NCI-H526 (cell line): ENCODE measurements at regions not wholly inside any gene's neighbourhood (a gene's known extent, or its start where the extent isn't known, plus 50 kb on each side); places are given as distances from the start of the nearest gene placed in this dataset.

Experiments used
- DNase-seq, 2 experiments: peaks; one replicate each; lab custom pipeline; 2025; lab: John Stamatoyannopoulos, UW

GRCh38 chr18:37724206-37724605, 158.6 kb upstream of the CELF4 start:
- no peak for DNase-seq

DNA sequence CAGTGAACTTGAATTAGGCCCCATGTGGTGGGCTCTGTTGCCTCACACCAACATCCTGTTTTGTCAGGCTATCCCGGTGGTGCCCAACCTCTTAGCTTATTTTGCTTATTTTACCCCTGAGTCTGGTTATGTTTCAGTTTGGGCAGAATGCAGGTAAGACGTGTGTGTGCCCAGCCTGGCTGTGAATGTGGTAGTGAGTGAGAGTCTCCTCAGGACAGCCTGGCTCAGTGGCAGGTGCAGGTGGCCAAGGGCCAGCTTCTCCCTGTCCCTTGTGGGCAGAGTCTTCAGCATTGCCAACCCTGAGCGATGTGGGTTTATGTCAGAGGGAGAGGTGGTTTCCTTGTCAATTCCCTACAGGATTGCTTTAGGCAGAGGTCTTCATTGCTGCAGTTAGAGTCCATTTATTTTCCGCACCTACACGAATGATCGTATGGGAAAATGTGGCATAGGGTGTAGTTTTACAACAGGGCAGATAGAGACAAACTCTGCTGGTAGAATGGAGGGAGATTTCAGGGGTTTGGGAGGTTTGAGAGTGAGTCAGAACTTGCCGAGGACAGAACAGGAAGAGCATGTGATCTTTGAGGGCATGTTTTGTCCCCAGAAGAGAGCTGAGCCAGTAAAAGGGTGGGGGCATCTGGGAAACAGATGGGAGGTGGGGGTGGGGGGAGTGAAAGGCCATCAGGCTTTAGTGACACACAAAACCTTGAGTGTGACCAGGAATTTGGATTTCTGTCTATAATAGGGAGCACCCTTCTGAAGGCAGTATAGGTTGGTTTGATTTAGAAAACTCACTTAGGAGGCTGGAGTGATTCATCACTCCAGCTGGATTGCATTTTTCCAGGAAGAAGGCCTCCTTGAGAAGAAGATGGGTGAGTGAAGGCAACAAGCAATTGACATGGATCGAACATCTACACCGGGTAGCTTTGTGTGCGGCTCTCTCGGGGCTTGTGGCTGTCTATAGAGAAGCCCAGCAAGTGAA, 156.2 kb upstream of the CELF4 start:
- DNase-seq = no peak

- no peak for DNase-seq
Observed at GRCh38 chr18:37720663-37721062, 155.1 kb upstream of the CELF4 start.

GRCh38 chr18:37717656-37718055, 152.1 kb upstream of the CELF4 start:
- DNase-seq = no peak

DNA sequence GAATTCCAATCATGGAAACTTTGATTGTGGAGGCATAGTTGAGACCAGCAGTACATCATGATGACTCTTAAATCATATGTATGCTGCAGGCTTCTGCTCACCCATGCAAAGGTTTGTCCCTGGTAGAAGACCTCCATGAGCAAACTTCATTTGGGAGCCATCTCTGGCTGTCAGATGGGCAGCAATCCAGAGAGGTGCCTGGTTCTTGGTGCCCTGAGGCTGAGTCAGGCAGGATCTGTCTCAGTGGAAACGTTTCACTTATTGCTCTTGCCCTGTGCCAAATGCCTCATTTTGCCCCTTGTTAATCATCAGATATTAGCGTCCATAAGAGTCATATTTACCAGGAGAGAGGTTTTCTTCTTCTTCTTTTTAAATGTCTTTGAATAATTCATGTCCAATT, 151.5 kb upstream of the CELF4 start:
- no peak for DNase-seq

GRCh38 chr18:37716106-37716735, 150.6 kb upstream of the CELF4 start:
- DNase-seq = no peak

GRCh38 chr18:37714691-37715090, 149.1 kb upstream of the CELF4 start:
- no peak for DNase-seq

DNA sequence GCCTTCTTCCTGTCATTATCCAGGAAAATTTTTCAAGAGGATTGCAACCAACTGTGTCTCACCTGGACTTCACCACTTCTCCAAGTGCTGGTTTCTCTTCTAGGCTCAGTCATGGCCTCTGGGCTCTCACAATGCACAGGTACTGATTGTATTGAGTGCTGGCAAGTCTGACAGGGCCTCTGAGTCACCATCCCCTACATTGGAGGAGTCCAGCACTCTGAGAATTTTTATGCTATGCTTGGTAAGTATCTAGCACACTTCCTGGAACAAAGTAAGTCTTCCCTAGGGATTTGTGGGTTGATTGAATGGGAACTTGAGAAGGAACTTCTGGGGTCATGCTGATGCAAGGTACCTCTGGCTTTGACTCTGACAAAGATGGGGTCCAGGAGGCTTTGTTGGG, 147.2 kb upstream of the CELF4 start:
- peak; percentile 58 to 60 for DNase-seq

DNA sequence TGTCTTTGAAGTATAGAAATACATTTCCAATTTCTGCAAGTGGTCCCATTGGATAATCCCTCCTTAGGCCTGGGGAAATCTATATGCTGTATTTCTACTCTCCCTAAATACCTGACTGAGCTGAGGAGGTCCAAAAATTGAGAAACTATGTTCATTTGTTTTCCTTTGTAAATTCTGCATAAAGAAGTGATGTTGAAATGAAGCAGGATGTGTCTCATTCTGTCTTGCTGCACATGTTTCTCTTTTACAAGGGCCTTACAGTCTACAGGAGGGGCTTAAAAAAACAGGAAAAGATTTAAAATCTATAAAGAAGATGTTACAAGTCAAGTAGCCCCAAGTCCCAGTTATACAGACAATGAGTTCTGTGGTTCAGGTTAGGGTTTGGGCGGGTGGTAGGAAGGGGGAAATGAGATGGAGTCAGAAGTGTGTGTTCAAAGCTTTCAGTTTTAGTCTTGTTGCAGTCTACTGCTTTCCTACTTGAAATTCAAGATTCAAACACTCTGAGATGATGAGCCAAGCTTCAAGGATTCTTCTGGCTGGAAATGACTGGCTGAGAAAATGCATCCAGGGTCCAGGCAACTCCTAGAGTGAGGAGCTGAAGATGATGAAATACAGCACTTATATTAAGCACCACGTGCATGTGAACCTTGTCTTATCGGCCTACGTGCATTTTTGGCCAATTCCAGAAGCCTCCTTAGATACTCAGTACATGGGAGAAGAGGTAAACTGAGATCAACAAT, 146.3 kb upstream of the CELF4 start:
- DNase-seq = no peak

DNA sequence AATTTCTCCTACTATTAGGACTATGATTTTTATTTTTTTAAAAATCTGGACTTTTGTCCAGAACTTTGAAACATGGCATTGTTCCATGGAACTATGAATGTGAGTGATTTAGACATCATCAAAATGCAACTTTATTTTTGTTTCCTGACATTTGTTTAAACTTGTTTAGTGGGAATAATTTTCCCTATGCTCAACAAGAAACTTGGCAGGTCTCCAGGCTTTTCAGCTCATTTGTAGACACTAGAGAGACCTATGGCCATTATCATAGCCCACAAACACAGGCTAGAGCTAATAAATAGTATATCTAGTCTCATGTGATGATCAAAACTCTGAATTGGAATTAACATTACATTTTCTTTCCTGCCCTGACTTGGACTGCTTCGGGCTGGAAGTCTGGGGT, 145.1 kb upstream of the CELF4 start:
- no peak for DNase-seq

GRCh38 chr18:37709740-37710139, 144.1 kb upstream of the CELF4 start:
- DNase-seq = no peak

GRCh38 chr18:37705016-37705415, 139.4 kb upstream of the CELF4 start:
- DNase-seq = no peak

- no peak for DNase-seq
Observed at GRCh38 chr18:37702841-37703240, 137.2 kb upstream of the CELF4 start.

GRCh38 chr18:37701967-37702366, 136.4 kb upstream of the CELF4 start:
- no peak for DNase-seq

DNA sequence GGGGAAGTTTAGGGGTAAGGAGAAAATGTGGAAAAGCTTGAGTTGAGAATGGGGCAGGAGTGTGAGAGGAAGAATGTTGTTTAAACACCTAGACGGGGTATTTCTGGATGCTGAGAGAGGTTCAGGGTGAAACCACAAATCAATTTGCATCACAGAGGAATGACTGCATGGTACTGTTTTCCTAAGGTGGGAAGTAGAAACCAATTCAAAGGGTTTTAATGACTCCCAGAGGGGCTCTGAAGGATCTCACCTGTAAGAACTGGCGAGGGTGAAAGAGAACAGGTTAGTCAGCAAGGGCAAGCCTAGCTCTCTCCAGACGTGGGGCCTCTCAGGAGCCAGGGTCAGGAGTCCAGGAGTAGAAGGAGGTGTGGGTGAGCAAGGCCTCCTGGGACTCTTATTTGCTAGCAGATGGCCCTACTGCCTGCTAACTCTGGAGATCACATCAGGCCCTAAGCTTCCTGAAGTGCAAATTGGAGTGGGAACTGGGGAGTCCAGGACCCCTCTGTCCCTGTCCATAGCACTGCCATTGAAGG, 133.0 kb upstream of the CELF4 start:
- peak; percentile 42 to 49 for DNase-seq

GRCh38 chr18:37694516-37694915, 128.9 kb upstream of the CELF4 start:
- DNase-seq = no peak

DNA sequence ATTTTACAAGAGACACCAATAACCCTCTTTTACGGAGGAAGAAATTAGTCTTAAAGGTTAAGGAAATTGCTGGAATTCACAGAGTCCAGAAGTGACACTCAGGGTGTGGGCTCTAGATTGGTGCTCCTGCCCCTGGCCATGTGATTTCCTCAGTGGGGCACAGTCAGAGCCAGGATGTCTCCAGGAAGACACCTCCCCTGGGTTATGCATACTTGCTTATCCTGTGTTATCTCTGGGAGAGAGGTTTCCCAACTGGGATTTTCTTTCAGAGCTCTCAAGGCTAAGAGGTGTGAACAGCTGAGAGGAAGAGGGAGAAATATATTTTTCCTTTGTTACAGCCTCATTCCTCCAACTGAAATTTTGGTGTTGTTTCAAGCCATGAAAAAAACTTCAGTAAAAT, 125.6 kb upstream of the CELF4 start:
- no peak for DNase-seq

GRCh38 chr18:37689841-37690240, 124.2 kb upstream of the CELF4 start:
- DNase-seq = no peak

GRCh38 chr18:37684590-37684989, 119.0 kb upstream of the CELF4 start:
- DNase-seq = peak in 1 of 2 experiments; percentile 4

GRCh38 chr18:37684183-37684582, 118.6 kb upstream of the CELF4 start:
- no peak for DNase-seq

GRCh38 chr18:37680911-37681310, 115.3 kb upstream of the CELF4 start:
- DNase-seq = no peak

GRCh38 chr18:37676276-37676675, 110.7 kb upstream of the CELF4 start:
- no peak for DNase-seq
